HG03095 (cell line): ENCODE measurements at regions not wholly inside any gene's neighbourhood (a gene's known extent, or its start where the extent isn't known, plus 50 kb on each side); places are given as distances from the start of the nearest gene placed in this dataset.
"Not testable (repeated sequence)": the region's sequence is repeated elsewhere in the genome, so short reads cannot be mapped to it uniquely, and the experiment has no call there.

Experiments
- ATAC-seq: cut with Tn5 transposase; IDR thresholded peaks from one replicate; pipeline ENCODE4 v1.9.1; 2021; ENCODE audit warnings: moderate library complexity; ENCODE audit not compliant: unreplicated experiment

DNA sequence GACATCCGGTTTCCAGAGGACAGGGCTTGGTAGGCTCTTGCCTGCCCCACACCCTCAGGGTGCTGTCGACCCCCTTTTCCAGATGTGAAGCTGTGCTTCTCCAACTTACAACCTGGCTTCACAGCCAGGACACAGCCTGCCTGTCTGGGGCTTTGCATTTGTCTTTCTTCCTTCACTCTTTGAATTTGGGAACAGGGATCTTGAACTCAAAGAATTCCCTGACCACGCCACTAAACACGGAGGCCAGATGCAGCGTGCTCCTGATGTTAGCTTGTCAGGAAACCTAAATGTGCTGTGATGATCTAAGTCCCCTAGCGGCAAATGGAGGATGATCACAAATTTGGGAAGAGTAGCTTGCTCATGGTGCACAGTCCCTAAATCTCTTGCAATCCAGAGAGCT, 244.8 kb upstream of the RGMA start:
- no peak for ATAC-seq

DNA sequence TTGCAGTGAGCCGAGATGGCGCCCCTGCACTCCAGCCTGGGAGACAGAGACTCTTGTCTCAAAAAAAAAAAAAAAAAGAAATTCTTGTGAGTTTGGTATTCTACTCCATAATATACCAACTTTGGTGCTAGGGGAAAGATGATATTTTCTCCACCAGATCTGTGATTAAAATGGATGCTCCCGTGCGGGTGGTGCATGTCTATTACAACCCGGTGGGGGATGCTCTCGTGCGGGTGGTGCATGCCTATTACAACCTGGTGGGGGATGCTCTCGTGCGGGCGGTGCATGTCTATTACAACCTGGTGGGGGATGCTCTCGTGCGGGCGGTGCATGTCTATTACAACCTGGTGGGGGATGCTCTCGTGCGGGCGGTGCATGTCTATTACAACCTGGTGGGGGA, 244.1 kb upstream of the RGMA start:
- ATAC-seq: not testable (repeated sequence)

DNA sequence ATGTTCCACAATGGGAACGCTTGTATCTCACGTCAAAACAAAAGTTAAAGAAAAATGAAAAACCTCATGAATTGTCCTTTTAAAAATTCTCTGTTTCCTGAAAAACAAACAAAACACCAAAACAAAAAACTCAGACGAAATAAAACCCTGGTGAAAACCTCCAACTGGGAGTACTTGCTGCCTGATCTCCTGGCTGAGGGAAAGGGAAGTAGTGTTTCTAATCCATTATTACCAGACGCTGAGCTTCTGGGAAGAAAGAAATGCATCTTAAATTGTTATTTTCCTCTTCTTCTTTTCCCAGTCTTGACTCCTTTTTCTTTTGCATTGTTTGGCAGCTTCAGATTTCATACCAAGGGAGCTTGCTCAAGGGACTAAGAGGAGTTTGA, 243.2 kb upstream of the RGMA start:
- no peak for ATAC-seq

- no peak for ATAC-seq
Observed at GRCh38 chr15:93331545-93332167, 242.6 kb upstream of the RGMA start.

GRCh38 chr15:93330912-93331544, 242.0 kb upstream of the RGMA start:
- ATAC-seq: no peak

- ATAC-seq: no peak
Observed at GRCh38 chr15:93327364-93327763, 238.4 kb upstream of the RGMA start.

DNA sequence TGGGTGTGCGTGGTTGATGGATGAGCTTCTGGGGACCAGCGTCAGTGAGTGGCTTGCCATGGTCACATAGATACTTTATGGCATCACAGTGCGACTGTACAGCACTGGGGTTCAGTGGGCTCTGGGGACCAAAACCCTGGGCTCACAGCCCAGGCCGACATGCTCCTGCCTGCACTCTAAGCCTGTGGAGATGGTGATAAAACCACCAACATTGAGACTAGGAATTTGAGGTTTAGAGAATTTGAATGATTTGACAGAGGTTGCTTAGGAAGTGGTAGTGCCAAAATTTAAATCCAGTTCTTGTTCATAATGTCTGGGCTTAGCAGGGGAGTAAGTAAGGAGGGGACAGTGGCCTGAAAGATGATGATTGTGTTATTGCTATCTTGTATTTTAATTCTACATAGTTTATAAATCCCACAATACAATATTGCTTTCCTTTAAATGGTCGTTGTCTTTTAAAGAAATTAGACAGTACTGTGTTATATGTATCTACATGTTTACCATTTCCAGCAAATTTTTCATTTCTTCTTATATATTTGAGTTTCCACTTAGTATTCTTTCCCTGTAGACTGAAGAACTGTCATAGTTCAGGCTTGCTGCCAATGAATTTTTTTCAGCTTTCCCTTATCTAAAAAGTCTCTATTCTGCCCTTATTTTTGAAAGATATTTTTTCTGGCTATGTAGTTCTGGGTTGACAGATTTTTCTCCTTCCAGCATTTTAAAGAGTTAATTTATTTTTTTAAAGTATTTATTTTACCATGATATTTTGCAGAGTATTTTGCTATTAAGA, 235.4 kb upstream of the RGMA start:
- no peak for ATAC-seq

GRCh38 chr15:93321881-93322282, 232.9 kb upstream of the RGMA start:
- ATAC-seq: no peak

DNA sequence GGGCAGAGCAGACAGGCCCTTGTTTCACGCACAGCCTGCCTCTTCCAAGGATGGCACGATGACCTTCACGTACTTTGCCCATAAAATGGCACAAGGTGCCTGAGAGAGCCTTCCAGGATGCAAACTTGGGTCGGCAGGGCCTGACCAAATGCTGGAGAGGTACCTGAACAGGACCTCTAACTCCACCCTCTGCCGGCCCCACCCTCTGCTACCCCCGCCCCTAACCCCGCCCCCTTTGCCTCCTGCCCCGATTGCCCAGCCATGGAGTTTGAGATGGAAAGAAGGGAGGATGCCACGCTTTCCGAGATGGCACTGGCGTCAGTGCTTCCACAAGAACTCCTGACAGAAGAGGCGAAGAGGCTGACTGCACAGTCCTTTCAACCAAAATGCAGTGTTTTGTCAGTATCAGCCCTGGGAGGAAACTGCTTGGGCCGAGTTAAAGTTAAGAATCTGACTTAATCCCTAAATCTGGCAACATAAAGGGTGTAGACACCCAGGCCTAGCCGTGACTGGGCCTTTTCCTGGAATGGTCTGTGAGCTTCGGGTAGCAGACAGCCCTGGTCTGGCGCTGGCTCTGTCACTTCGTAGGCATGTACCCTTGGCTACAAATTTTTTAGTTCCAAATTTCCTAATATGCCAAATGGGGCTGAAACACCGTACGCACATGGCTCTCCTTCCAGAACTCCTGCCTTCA, 230.3 kb upstream of the RGMA start:
- no peak for ATAC-seq

GRCh38 chr15:93317772-93318171, 228.8 kb upstream of the RGMA start:
- ATAC-seq: no peak

DNA sequence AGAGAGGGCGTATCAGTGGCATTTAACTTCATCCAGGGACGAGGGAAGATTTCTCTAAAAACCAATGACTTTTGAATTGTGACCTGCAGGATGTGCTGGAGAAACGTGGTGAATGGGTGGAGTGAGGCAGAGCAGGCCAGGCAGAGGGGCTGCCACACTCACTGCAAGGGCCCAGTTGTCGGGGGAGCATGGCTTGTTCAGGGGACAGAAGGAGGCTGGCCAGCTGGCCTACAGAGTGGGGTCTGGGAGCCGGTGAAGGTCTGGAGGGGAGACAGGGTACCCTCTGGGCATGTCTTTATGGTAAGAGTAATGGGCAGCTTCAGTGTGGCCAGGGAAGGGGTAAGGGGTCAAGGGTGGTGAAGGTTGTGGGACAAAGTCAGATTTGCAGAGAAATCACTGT, 225.2 kb upstream of the RGMA start:
- ATAC-seq: no peak

- no peak for ATAC-seq
Observed at GRCh38 chr15:93312891-93313486, 224.0 kb upstream of the RGMA start.

DNA sequence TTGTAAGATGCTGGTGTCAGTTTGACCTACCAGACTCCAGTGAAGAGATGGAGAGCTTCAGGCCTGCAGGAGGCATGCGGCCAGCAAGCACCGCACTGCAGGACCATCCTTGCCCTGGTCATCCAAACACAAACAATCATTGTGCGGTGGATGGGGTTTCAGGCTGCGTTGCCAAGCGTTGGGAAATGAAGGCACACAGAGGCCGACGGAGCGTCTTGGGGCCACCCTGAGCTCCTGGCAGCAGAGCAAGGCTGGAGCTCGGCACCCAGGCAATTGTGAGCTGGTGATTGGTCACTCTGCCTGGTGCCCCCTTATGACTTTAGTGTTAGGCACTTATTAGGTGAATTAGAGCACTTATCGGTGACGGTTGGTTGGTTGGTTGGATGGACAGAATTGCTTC, 222.6 kb upstream of the RGMA start:
- no peak for ATAC-seq

- no peak for ATAC-seq
Observed at GRCh38 chr15:93308026-93308690, 219.1 kb upstream of the RGMA start.

DNA sequence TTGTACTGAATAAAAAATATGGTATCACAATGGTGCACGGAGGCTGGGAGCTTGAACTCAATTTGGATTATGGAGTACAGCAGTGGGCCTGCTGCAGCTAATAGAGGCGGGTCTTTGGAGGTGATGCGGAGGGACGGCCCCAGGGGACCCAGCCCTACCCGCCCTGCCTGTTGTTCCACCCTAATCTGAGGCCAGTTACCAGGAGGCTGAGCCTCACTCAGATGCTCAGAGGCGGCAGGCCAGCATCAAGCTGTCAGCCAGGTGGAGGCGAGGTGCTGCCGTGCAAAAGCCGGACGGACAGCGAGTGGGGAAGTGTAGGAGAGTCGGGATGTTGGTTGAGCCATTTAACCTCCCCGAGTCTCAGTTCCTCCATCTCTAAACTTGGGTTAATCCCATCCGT, 218.5 kb upstream of the RGMA start:
- no peak for ATAC-seq

DNA sequence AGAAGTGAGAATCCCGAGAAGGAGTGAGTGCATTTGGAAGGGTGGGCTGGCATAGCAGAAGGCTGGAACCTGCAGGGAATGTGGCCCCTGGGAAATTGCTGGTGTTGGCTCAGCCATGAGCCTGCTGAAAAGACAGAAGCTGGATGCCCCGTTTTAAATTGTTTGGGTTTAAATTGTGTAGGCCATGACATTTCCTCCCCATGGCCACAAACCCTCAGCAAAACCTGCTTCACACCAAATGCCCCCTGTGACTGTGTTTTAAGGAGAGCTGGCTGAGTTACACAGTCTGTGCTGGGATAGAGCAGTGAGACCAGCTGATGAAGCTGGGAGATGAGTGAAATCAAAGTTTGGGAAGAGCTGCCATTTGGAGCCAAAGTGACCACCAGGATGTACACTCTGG, 216.3 kb upstream of the RGMA start:
- ATAC-seq: no peak

GRCh38 chr15:93302080-93302765, 213.2 kb upstream of the RGMA start:
- no peak for ATAC-seq

DNA sequence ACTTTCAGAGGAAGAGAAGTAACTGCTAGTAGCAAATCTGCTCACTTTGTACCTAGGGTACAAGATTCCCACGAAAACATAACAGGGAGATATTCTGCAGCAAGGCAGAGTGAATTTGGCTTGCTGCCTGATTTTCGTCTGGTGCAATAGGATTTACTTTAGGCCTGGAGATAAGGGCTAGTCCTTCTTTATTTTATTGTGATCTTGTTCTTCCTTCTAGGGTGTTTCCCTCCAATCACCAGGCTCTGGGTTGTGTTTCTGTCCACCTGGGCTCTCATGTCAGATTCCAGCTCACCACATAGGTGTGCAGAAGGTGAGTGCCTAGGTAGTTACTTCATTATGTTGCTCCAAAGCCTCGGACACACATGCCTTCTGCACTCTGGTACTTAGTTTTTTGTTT, 211.8 kb upstream of the RGMA start:
- ATAC-seq: no peak

DNA sequence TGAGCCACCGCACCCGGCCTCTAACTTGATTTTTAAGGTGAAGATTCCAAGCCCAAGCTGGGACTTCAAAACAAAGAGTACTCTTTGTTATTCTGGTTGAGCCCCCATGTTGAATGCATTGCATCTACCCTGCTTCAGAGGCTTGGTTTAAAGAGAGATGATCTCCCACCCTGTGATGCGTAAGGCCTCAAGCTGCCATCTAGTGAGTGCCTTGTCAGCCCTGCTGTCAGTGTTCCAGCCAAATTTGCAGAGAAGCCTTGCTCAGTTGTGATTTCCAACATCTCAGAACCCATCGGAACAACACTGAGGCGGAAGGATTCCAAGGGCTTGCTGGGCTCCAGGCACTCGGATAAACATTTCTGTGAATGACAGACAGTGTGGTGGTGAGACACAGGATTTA, 210.7 kb upstream of the RGMA start:
- ATAC-seq: no peak

DNA sequence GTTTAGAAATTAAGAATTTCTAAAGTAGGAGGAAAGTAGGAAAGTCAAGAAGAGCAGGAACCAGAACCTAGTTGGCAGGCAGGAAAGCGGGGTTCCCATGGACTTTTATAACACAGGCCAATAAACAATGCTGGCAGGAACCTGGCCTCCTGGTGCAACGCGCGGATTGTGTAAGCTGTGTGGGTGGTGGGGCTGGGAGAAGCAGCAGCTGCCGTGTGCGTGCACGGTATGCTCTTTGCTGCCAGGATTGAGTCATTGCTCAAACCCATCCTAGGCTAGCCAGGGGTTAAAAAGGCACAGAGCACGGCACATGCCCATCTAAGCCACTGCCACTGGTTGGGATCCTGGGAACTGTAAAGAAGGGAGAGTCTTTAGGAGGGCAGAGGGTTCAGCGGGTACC, 209.9 kb upstream of the RGMA start:
- no peak for ATAC-seq
